Medulla oblongata (tissue), 1 donor: ENCODE measurements at regions not wholly inside any gene's neighbourhood (a gene's known extent, or its start where the extent isn't known, plus 50 kb on each side); places are given as distances from the start of the nearest gene placed in this dataset.
"Not testable (repeated sequence)": the region's sequence is repeated elsewhere in the genome, so short reads cannot be mapped to it uniquely, and the experiment has no call there.

Experiments
- DNase-seq: peaks from one replicate; pipeline ENCODE4 v3.0.0-alpha.2; 2015; ENCODE audit errors: extremely low spot score

GRCh38 chr18:27581296-27581904 lies 396.3 kb upstream of the CHST9 start:
- no peak for DNase-seq

DNA sequence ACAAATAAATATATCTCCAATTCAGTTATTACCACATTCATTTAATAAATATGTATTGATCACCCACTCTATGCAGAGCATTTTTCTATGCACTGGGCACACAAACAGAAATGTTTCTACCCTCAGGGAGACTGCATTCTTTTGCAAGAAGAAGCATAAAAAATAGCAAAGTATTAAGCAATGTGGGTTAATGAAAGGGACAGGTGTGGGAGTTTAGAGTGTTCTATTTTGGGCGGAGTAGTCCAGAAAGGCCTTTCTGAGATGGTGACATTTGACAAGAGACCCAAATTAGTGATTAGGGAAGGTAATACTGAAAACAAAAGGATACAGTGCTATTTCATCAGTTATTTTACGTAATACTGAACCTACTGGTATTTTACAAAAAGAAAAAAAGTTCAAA lies 394.3 kb upstream of the CHST9 start:
- no peak for DNase-seq

GRCh38 chr18:27577752-27578151 lies 392.6 kb upstream of the CHST9 start:
- no peak for DNase-seq

DNA sequence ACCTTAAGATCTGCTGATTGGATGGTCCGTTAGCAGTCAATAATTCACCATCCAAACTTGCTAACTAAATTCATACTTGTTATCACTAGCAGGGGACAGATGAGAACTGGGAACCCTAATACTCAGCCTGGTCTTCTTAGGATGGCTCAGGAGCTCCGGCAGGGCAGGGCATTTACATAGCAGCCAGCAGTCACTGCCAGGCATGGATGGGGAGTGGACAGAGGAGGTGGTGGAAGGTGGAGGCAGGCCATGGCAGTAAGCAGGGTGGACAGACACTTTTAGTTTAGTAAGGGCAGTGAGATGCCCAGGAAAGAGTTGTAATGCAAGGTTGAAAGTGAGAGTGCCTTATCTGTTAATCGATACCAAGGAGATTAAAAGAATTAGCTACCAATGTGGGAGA lies 392.2 kb upstream of the CHST9 start:
- no peak for DNase-seq

DNA sequence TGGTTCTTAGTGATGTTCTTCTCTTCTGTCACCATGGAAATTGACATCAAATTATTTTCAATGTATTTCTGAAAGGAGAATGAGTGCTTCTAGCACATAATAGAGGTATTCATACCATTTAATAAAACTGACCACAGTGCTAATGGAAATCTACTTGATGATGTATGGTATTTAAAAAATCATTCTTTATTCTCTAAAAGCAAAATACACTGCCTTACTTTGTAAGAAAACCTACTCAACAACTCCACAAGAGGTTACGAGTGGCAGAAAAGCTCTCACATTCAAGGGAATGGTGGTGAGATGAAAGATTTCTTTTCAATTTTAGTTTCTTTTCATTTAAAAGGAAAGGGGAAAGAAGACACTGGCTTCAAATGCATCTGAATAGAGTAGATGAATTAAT lies 382.3 kb upstream of the CHST9 start:
- no peak for DNase-seq

GRCh38 chr18:27564066-27564465 lies 379.0 kb upstream of the CHST9 start:
- DNase-seq, result no peak

DNA sequence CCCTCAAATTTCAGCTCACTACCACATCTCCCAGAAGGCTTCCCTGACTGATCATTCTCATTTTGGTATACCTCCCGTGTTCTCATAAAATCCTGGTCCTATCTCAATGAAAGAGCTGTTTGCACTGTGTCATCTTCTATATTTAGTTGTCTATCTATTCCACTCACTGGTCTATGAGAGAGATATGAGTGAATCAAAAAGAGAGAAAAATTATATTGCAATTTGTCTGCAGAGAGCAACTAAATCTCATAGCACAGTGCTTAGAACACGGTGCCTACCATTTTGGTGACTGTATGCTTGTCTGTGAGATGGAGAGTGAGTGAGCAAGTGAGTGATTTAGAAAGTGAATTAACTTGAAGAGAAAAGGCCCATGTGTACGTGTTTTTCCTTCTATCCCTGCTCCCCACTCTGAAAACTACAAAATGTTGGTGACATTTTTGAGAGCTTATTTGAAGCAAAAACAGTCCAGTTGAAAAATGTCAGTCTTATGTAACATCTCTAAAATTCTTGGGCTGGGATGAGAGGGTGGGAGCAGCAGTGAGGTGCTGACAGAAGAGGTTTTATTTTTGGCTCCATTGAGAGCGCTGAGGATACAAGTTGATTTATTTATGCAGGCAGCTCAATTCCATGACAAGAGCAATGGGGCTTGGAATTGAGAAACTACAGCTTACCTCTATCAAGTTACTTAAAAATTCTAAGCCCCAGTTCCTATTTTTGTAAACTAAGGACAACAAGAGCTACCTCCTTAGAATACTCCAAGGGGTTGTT lies 373.5 kb upstream of the CHST9 start:
- DNase-seq, result no peak

DNA sequence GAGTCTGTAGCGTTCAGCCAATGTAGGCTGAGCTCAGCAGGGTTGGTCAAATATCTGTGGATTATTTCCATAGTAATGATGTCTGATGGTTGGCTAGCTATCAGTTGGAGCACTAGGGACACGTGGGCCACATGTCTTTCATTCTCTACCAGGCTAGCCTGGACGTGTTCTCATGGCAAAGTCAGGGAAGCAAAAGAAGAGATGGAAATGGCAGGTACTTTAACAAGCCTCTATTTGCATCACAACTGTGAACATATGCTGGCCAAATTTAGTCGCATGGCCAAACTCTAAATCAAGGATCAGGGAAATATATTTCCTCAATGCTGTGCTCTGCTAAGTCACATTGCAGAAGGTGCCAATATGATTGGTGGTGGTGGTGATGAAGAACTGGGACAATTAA lies 371.6 kb upstream of the CHST9 start:
- no peak for DNase-seq

- DNase-seq, result no peak
Observed at GRCh38 chr18:27549335-27550039, 364.4 kb upstream of the CHST9 start.

GRCh38 chr18:27546991-27547390 lies 361.9 kb upstream of the CHST9 start:
- DNase-seq, result no peak

- DNase-seq, result no peak
Observed at GRCh38 chr18:27544206-27544605, 359.1 kb upstream of the CHST9 start.

- no peak for DNase-seq
Observed at GRCh38 chr18:27541293-27541692, 356.2 kb upstream of the CHST9 start.

DNA sequence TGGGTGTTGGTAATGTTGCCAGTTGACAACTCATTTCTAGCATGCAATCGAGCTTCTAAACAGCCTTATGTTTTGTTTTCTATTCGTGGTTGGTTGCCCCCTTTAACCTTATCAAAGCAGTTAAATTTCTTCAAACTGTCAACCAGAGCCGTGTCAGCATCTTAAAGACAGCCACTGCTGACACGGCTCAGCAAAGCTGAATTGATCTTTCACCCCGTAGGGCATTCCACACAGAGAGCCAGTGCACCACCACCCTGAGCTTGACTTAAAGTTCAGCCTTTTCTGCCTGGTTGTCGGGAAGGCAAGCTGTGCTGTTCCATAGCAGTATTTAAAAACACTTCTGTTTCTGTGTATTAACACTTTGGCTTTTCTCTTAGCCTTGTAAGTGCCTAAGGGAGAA lies 355.0 kb upstream of the CHST9 start:
- no peak for DNase-seq

GRCh38 chr18:27528925-27529521 lies 343.9 kb upstream of the CHST9 start:
- no peak for DNase-seq

GRCh38 chr18:27527856-27528255 lies 342.7 kb upstream of the CHST9 start:
- DNase-seq, result no peak

GRCh38 chr18:27520401-27520800 lies 335.3 kb upstream of the CHST9 start:
- DNase-seq, result no peak

DNA sequence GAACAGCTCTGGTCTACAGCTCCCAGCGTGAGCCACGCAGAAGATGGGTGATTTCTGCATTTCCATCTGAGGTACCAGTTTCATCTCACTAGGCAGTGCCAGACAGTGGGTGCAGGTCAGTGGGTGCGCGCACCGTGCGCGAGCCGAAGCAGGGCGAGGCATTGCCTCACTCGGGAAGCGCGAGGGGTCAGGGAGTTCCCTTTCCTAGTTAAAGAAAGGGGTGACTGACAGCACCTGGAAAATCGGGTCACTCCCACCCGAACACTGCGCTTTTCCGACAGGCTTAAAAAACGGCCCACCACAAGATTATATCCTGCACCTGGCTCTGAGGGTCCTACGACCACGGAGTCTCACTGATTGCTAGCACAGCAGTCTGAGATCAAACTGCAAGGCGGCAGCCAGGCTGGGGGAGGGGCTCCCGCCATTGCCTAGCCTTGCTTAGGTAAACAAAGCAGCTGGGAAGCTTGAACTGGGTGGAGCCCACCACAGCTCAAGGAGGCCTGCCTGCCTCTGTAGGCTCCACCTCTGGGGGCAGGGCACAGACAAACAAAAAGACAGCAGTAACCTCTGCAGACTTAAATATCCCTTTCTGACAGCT lies 325.0 kb upstream of the CHST9 start:
- DNase-seq, result not testable (repeated sequence)

DNA sequence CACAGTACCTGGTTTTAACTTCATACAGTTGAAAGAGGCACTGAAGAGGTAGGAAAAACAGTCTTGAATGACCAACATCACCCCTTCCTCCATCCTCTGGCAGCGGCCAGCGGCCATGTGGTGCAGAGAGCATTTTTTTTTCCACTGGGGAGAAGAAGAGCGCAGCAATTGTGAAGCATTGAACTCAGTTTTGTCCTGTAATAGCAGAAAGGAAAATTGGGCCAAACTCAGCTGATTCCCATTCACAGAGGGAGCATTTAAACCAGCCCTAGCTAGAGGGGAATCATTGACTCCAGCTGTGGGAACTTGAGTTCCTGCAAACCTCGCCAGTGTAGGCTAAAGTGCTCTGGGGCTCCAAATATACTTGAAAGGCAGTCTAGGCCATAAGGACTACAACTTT lies 316.6 kb upstream of the CHST9 start:
- peak; percentile 12 for DNase-seq

- peak; percentile 74 for DNase-seq
Observed at GRCh38 chr18:27500531-27500930, 315.4 kb upstream of the CHST9 start.

DNA sequence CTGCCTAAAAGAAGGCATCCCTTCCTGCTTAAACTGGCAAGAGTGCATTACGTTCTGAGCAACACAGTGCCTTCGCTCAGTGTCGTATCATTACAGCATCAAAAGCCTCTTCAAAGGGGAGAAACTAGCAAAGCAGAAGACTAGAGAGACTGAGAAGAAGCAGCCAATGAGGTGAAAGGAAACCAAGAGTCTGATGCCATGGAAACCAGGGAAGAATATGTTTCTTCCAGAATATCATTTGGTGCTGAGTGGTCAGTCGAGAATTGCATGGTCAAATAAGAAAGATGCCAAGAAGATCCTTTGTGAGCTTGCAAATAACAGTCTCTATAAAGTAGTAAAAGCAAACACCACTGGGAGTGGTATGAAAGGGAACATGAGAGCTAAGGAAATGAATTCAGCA lies 312.1 kb upstream of the CHST9 start:
- DNase-seq, result no peak

DNA sequence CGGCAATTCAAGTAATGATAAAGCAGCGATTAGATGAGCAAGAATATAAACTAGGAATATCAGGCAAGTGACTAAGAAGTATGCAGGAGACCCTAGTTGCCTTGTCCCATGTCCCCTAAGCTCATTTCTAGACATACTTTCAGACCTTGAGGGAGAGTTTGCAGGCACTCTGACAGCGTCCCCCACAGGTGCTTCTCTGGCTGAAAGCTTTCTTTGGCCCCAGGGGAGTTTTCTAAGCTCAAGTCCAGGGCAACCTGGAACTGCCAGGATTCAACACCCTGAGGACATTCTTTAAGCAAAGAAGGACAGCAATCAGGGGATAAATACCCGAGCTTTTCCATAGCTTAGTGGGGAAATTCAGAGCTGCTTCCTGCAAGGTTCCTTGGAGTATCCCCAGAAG lies 308.1 kb upstream of the CHST9 start:
- no peak for DNase-seq

DNA sequence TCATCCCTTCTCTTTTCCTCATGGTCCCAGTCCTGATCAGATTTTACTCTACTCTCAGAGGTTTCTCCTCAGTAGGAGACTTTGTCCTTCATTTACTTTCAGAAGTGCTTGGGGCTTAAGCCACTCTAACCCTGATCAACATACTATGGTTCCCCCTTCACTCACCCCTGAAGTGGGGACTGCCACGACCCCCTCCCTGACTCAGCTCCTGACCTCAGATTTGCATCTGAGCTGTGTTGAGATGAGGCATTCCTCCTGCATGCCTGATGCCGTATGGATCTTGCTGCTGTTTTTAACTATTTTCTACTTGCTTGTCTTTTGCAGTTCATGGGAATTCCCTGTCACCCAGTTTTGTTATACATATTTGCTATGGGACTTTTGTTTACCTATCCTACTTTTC lies 306.7 kb upstream of the CHST9 start:
- DNase-seq, result no peak
